Right lobe of liver (tissue), 6 donors: ENCODE measurements at regions not wholly inside any gene's neighbourhood (a gene's known extent, or its start where the extent isn't known, plus 50 kb on each side); places are given as distances from the start of the nearest gene placed in this dataset.
"Not testable (repeated sequence)": the region's sequence is repeated elsewhere in the genome, so short reads cannot be mapped to it uniquely, and the experiment has no call there.

ENCODE experiments used
- ATAC-seq, 4 donors: fragments of 200-7000 bp; cut with Tn5 transposase; one replicate each; pipeline ENCODE4 v1.9.1; 2020; ENCODE audit warnings: mild to moderate bottlenecking in 4 of 4, moderate library complexity in 4 of 4
- DNase-seq, 3 donors: peaks; one replicate each; pipeline ENCODE4 v3.0.0-alpha.2; 2020
- H3K27ac ChIP-seq, 3 donors: fragments of 200-600 bp; one replicate each; pipeline ENCODE4 v1.8.0; 2022
- H3K27me3 ChIP-seq, 2 donors: fragments of 200-600 bp; one replicate each; pipeline ENCODE4 v1.8.0; 2022
- H3K36me3 ChIP-seq, 4 donors: fragments of 200-600 bp; sonication (generic) in 1 of 4; one replicate each; pipeline versions ENCODE4 v1.5.1 to v1.8.0; 2017 to 2022; ENCODE audit warnings: control low read depth in 1 of 4
- H3K4me1 ChIP-seq, 4 donors: fragments of 200-600 bp; sonication (generic) in 1 of 4; one replicate each; pipeline versions ENCODE4 v1.5.1 to v1.8.0; 2017 to 2022; ENCODE audit warnings: control low read depth in 1 of 4
- H3K4me3 ChIP-seq, 3 donors: fragments of 200-600 bp; one replicate each; pipeline ENCODE4 v1.8.0; 2022
- H3K9me3 ChIP-seq, 4 donors: fragments of 200-600 bp; sonication (generic) in 1 of 4; one replicate each; pipeline versions ENCODE4 v1.5.1 to v1.8.0; 2017 to 2022; ENCODE audit warnings: control low read depth in 1 of 4
- POLR2A ChIP-seq: fragments of 450-650 bp; IDR thresholded peaks from one replicate; pipeline ENCODE4 v1.6.1; 2017; ENCODE audit warnings: antibody characterized with exemption, mild to moderate bottlenecking
- WGBS: methylation state at CpG from one replicate; pipeline ENCODE4 v1.1.6; 2018; ENCODE audit warnings: low coverage, low lambda C conversion rate; ENCODE audit not compliant: insufficient coverage; ENCODE audit errors: missing lambda C conversion rate; 5-methylcytosine and 5-hydroxymethylcytosine counted together
- intact Hi-C, 2 donors: fragments of 100-400 bp; cut with DNase I; formaldehyde crosslinking; loops; one replicate each; pipeline versions ENCODE4 v1.11.2 to v1.14.1; 2022
- TF ChIP-seq, protein P1 (sequence below), 4 donors: fragments of 200-600 bp in 3 of 4; fragments of 450-650 bp in 1 of 4; IDR thresholded peaks; one replicate each; pipeline versions ENCODE4 v1.5.1 to v1.8.0; 2016 to 2022; ENCODE audit warnings: antibody characterized with exemption in 4 of 4, mild to moderate bottlenecking in 2 of 4
- donor health status: DM: no; HTN: yes; CAD: no.
- donor health status: DM: no; HTN: no; CAD: no.
- donor health status: DM: no; HTN: no; CAD: no.
- donor health status: DM: no; HTN: yes; CAD: no.
- donor health status: DM: no; HTN: yes; CAD: no.

DNA sequence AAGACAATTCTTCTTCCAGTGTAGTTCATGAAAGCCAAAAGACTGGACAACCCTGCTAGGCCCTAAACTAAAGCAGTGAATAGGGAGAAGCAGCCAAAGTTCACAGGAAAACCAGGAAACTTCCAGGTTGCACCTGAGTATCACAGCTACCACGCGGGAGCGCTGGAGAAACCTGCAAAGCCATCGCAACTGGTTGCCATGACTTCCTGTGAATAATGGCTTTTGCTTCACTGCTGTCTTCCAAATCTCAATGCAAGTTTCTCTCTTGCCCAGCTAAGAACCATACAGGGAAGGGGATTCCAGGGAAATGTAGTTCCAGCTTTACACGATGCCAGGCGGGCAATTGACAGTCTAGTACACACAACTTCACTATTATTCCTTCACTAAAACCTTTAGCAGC is 114.1 kb downstream of the GXYLT1 start:
- intact Hi-C loops: no loop called here
- 85% methylated on average over 4 of the region's 6 CpGs for WGBS
- TF ChIP-seq POLR2A: no peak
- TF ChIP-seq, protein P1, sequence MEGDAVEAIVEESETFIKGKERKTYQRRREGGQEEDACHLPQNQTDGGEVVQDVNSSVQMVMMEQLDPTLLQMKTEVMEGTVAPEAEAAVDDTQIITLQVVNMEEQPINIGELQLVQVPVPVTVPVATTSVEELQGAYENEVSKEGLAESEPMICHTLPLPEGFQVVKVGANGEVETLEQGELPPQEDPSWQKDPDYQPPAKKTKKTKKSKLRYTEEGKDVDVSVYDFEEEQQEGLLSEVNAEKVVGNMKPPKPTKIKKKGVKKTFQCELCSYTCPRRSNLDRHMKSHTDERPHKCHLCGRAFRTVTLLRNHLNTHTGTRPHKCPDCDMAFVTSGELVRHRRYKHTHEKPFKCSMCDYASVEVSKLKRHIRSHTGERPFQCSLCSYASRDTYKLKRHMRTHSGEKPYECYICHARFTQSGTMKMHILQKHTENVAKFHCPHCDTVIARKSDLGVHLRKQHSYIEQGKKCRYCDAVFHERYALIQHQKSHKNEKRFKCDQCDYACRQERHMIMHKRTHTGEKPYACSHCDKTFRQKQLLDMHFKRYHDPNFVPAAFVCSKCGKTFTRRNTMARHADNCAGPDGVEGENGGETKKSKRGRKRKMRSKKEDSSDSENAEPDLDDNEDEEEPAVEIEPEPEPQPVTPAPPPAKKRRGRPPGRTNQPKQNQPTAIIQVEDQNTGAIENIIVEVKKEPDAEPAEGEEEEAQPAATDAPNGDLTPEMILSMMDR (IDR thresholded peaks at IDR 0.05): no peak
- Histone ChIP-seq H3K27ac (no peak overlapping the region), H3K36me3 (no peaks in the 10 kb centered on the region), H3K4me1 (no peaks in the 10 kb centered on the region), H3K4me3 (no peak overlapping the region), H3K27me3 (no peaks in the 10 kb centered on the region), H3K9me3 (no peaks in the 10 kb centered on the region)
- ATAC-seq (no peak), DNase-seq (no peak)

DNA sequence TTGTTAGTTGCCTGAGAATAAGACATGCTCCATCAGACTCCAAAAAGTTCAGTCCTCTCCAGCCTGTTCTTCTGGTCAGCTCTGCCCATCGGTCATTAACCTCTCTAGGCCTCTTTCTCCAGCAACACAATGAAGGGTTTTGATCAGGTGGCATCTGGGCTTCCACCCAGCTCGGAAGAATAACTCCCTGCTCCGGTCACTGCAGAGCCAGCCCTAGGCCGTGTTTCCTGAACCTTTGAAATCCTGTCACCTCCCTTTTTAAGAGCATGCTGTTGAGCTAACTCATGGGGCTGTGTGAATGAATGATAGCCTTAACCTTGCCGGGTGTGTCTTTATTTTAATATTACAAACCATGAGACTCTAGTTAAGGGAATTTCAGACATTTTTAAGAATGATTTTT is 117.1 kb downstream of the GXYLT1 start:
- DNase-seq (no peak), ATAC-seq (no peak)
- no peaks in the 10 kb centered on the region for H3K9me3 ChIP-seq
- no peak overlapping the region for H3K27ac ChIP-seq
- TF ChIP-seq, protein P1 (IDR thresholded peaks at IDR 0.05): no peak
- TF ChIP-seq POLR2A: no peak
- H3K36me3 ChIP-seq: no peaks in the 10 kb centered on the region
- no peaks in the 10 kb centered on the region for H3K27me3 ChIP-seq
- intact Hi-C loops: loop anchor here in 1 of 2 donors (10.0 kb wide), 1 partner anchor 1083 kb away; no protein-coding TSS in a partner anchor
- peaks cover 0 to 5% (median 0%) of the 10 kb centered on the region in 4 donors for H3K4me1 ChIP-seq
- no peak overlapping the region for H3K4me3 ChIP-seq
- 85% methylated on average over 5 of the region's 5 CpGs for WGBS

DNA sequence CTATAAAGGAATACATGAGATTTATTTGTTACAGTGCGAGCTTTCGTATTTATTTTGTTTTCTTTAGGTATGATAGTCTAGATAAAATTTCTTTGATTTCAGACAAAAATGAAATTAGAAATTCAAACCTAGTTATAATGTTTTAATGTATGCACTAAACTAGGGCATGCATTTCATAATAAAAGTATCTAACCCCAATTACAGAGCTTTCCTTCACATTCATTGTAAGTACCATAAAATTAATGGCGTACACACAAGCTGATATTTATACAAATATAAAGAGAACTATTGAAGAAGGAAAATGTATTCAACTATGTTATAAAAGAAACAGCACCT is 120.2 kb downstream of the GXYLT1 start:
- Histone ChIP-seq H3K4me1 (peaks cover 0 to 5% (median 0%) of the 10 kb centered on the region in 4 donors), H3K4me3 (no peak overlapping the region), H3K27me3 (no peaks in the 10 kb centered on the region), H3K9me3 (no peaks in the 10 kb centered on the region), H3K36me3 (no peaks in the 10 kb centered on the region), H3K27ac (no peak overlapping the region)
- TF ChIP-seq, protein P1 (IDR thresholded peaks at IDR 0.05): peak in 1 of 4 donors; percentile 12
- TF ChIP-seq POLR2A: no peak
- no peak for DNase-seq
- ATAC-seq: no peak
- intact Hi-C loops: loop anchor here in 1 of 2 donors (10.0 kb wide), 1 partner anchor 1080 kb away; no protein-coding TSS in a partner anchor
- 23% methylated on average over 3 of the region's 3 CpGs for WGBS

GRCh38 chr12:42023733-42024494 is 120.8 kb downstream of the GXYLT1 start:
- H3K4me3 ChIP-seq: peak overlapping the region; percentile 17 to 43 (median 34)
- H3K36me3 ChIP-seq: no peaks in the 10 kb centered on the region
- intact Hi-C loops: loop anchor here in 1 of 2 donors (10.0 kb wide), 1 partner anchor 1079 kb away; no protein-coding TSS in a partner anchor
- ATAC-seq (peak; percentile 92 to 98 (median 96)), DNase-seq (peak; percentile 76 to 81 (median 78))
- 7% methylated on average over 18 of the region's 25 CpGs for WGBS
- H3K27ac ChIP-seq: no peak overlapping the region
- H3K4me1 ChIP-seq: peaks cover 0 to 5% (median 0%) of the 10 kb centered on the region in 4 donors
- H3K27me3 ChIP-seq: no peaks in the 10 kb centered on the region
- no peaks in the 10 kb centered on the region for H3K9me3 ChIP-seq
- TF ChIP-seq POLR2A: no peak
- TF ChIP-seq, protein P1 (IDR thresholded peaks at IDR 0.05): peak; percentile 81 to 96 (median 94)

DNA sequence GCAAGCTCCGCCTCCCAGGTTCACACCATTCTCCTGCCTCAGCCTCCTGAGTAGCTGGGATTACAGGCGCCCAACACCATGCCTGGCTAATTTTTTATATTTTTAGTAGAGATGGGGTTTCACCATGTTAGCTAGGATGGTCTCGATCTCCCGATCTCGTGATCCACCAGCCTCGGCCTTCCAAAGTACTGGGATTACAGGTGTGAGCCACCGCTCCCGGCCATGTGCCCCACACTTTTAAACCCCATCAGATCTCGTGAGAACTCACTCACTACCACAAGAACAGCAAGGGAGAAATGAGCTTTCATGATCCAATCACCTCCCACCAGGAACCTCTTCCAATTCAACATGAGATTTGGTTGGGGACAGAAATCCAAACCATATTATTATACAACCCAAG is 122.7 kb downstream of the GXYLT1 start:
- intact Hi-C loops: loop anchor here in 1 of 2 donors (10.0 kb wide), 1 partner anchor 1077 kb away; no protein-coding TSS in a partner anchor
- not testable (repeated sequence) for H3K27ac ChIP-seq, H3K27me3 ChIP-seq, DNase-seq, ATAC-seq, H3K36me3 ChIP-seq, H3K9me3 ChIP-seq, H3K4me1 ChIP-seq, H3K4me3 ChIP-seq
- WGBS: 81% methylated on average over 3 of the region's 9 CpGs
